ENCODE measurements at regions not wholly inside any gene's neighbourhood (a gene's known extent, or its start where the extent isn't known, plus 50 kb on each side); places are given as distances from the start of the nearest gene placed in this dataset.
"Not testable (repeated sequence)": the region's sequence is repeated elsewhere in the genome, so short reads cannot be mapped to it uniquely, and the experiment has no call there.

- DNase-seq: no peak
Measured at GRCh38 chr2:129798626-129799025, 180.8 kb upstream of the RAB6C start.

- DNase-seq: no peak
Measured at GRCh38 chr2:129799036-129799958, 180.2 kb upstream of the RAB6C start.

- no peak for DNase-seq
Measured at GRCh38 chr2:129800285-129800684, 179.2 kb upstream of the RAB6C start.

- no peak for DNase-seq
Measured at GRCh38 chr2:129800686-129801085, 178.8 kb upstream of the RAB6C start.

GRCh38 chr2:129801575-129801974 lies 177.9 kb upstream of the RAB6C start:
- DNase-seq: no peak

GRCh38 chr2:129802290-129802689 lies 177.2 kb upstream of the RAB6C start:
- no peak for DNase-seq

GRCh38 chr2:129803032-129803431 lies 176.4 kb upstream of the RAB6C start:
- DNase-seq: no peak

- no peak for DNase-seq
Measured at GRCh38 chr2:129803871-129804270, 175.6 kb upstream of the RAB6C start.

- no peak for DNase-seq
Measured at GRCh38 chr2:129805899-129806298, 173.6 kb upstream of the RAB6C start.

- DNase-seq: no peak
Measured at GRCh38 chr2:129806317-129806716, 173.1 kb upstream of the RAB6C start.

GRCh38 chr2:129806990-129807389 lies 172.5 kb upstream of the RAB6C start:
- DNase-seq: no peak

- not testable (repeated sequence) for DNase-seq
Measured at GRCh38 chr2:129807642-129808338, 171.7 kb upstream of the RAB6C start.

- DNase-seq: no peak
Measured at GRCh38 chr2:129810521-129810920, 168.9 kb upstream of the RAB6C start.

- no peak for DNase-seq
Measured at GRCh38 chr2:129812071-129812470, 167.4 kb upstream of the RAB6C start.

- no peak for DNase-seq
Measured at GRCh38 chr2:129812654-129813053, 166.8 kb upstream of the RAB6C start.

GRCh38 chr2:129813404-129813803 lies 166.1 kb upstream of the RAB6C start:
- DNase-seq: no peak

GRCh38 chr2:129816813-129817574 lies 162.5 kb upstream of the RAB6C start:
- DNase-seq: no peak

- DNase-seq: no peak
Measured at GRCh38 chr2:129819855-129820254, 159.6 kb upstream of the RAB6C start.

GRCh38 chr2:129820908-129821307 lies 158.6 kb upstream of the RAB6C start:
- no peak for DNase-seq

GRCh38 chr2:129821445-129821844 lies 158.0 kb upstream of the RAB6C start:
- DNase-seq: no peak

- no peak for DNase-seq
Measured at GRCh38 chr2:129823044-129823443, 156.4 kb upstream of the RAB6C start.

GRCh38 chr2:129827311-129828090 lies 152.0 kb upstream of the RAB6C start:
- no peak for DNase-seq

- no peak for DNase-seq
Measured at GRCh38 chr2:129828792-129829191, 150.7 kb upstream of the RAB6C start.

Data from EL (cell line).